Left lung (tissue), 4 donors: ENCODE measurements at regions not wholly inside any gene's neighbourhood (a gene's known extent, or its start where the extent isn't known, plus 50 kb on each side); places are given as distances from the start of the nearest gene placed in this dataset.

ENCODE experiments used
- ATAC-seq: fragments of 200-7000 bp; cut with Tn5 transposase; one replicate; pipeline ENCODE4 v1.9.1; 2020; ENCODE audit warnings: moderate library complexity
- DNase-seq, 4 donors: peaks; one replicate each; pipeline ENCODE4 v3.0.0-alpha.2; 2013 to 2020
- H3K27ac ChIP-seq, 2 donors: fragments of 200-600 bp; sonication (generic) in 1 of 2; one replicate each; pipeline versions ENCODE4 v1.5.0 to v1.8.0; 2020 to 2021
- H3K27me3 ChIP-seq, 2 donors: fragments of 200-600 bp; sonication (generic) in 1 of 2; one replicate each; pipeline versions ENCODE4 v1.5.0 to v1.8.0; 2020 to 2021
- H3K36me3 ChIP-seq, 2 donors: fragments of 200-600 bp; sonication (generic) in 1 of 2; one replicate each; pipeline versions ENCODE4 v1.5.0 to v1.8.0; 2020 to 2021
- H3K4me1 ChIP-seq, 2 donors: fragments of 200-600 bp; one replicate each; pipeline ENCODE4 v1.8.0; 2021
- H3K4me3 ChIP-seq, 2 donors: fragments of 200-600 bp; sonication (generic) in 1 of 2; one replicate each; pipeline versions ENCODE4 v1.5.0 to v1.8.0; 2020 to 2021; ENCODE audit warnings: mild to moderate bottlenecking in 1 of 2
- H3K9me3 ChIP-seq, 2 donors: fragments of 200-600 bp; sonication (generic) in 1 of 2; one replicate each; pipeline versions ENCODE4 v1.5.0 to v1.8.0; 2020 to 2021
- CTCF ChIP-seq, 2 donors: fragments of 200-600 bp; sonication (generic) in 1 of 2; IDR thresholded peaks; one replicate each; pipeline versions ENCODE4 v1.5.0 to v1.8.0; 2021; ENCODE audit warnings: antibody characterized with exemption in 2 of 2
- intact Hi-C, 2 donors: fragments of 100-400 bp; cut with DNase I; formaldehyde crosslinking; loops; one replicate each; pipeline versions ENCODE4 v1.11.2 to v1.14.2; 2022
- donor health status: DM: no; HTN: yes; CAD: no.
- donor health status: DM: no; HTN: no; CAD: no.

- Histone ChIP-seq H3K9me3 (no peaks in the 10 kb centered on the region), H3K36me3 (no peaks in the 10 kb centered on the region), H3K4me3 (no peak overlapping the region), H3K27ac (no peak overlapping the region), H3K4me1 (no peaks in the 10 kb centered on the region), H3K27me3 (no peaks in the 10 kb centered on the region)
- intact Hi-C loops = no loop called here
- DNase-seq (no peak), ATAC-seq (peak; percentile 69)
- TF ChIP-seq CTCF (IDR thresholded peaks at IDR 0.05) = no peak
Measured at GRCh38 chr2:47664817-47665216, 94.0 kb upstream of the KCNK12 start.

GRCh38 chr2:47662552-47662951, 91.8 kb upstream of the KCNK12 start:
- TF ChIP-seq CTCF (IDR thresholded peaks at IDR 0.05) = no peak
- Histone ChIP-seq H3K36me3 (no peaks in the 10 kb centered on the region), H3K4me3 (no peak overlapping the region), H3K9me3 (no peaks in the 10 kb centered on the region), H3K4me1 (no peaks in the 10 kb centered on the region), H3K27ac (no peak overlapping the region), H3K27me3 (no peaks in the 10 kb centered on the region)
- ATAC-seq (no peak), DNase-seq (no peak)
- intact Hi-C loops = no loop called here

GRCh38 chr2:47661310-47661709, 90.5 kb upstream of the KCNK12 start:
- TF ChIP-seq CTCF (IDR thresholded peaks at IDR 0.05) = no peak
- DNase-seq = no peak
- Histone ChIP-seq H3K4me3 (no peak overlapping the region), H3K4me1 (no peaks in the 10 kb centered on the region), H3K9me3 (no peaks in the 10 kb centered on the region), H3K36me3 (no peaks in the 10 kb centered on the region), H3K27ac (no peak overlapping the region), H3K27me3 (no peaks in the 10 kb centered on the region)
- intact Hi-C loops = no loop called here
- ATAC-seq = no peak

DNA sequence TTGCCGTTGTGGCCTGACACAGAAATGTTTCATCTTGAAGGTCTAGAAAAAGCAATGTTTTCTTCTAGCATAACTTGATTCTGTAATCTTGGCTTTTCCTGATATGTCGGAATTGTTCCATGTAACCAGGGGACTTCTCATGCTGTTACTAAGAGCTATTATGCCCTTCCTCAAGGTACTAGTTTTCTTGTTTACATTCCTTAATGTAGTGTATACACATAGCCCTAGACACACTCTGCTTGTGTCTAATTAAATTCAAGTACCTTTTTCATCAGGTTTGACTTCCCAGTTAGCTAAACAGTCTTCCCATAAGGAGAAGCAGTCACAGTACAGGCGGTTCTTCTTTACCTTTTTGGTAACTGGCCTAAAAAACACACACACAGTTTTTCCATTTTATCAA, 89.4 kb upstream of the KCNK12 start:
- H3K4me3 ChIP-seq = no peak overlapping the region
- intact Hi-C loops = no loop called here
- H3K27me3 ChIP-seq = no peaks in the 10 kb centered on the region
- no peak for DNase-seq
- H3K27ac ChIP-seq = no peak overlapping the region
- peak; percentile 83 for ATAC-seq
- H3K9me3 ChIP-seq = no peaks in the 10 kb centered on the region
- no peaks in the 10 kb centered on the region for H3K4me1 ChIP-seq
- no peak for TF ChIP-seq CTCF (IDR thresholded peaks at IDR 0.05)
- no peaks in the 10 kb centered on the region for H3K36me3 ChIP-seq

GRCh38 chr2:47658646-47659320, 88.0 kb upstream of the KCNK12 start:
- no peak for TF ChIP-seq CTCF (IDR thresholded peaks at IDR 0.05)
- Histone ChIP-seq H3K9me3 (no peaks in the 10 kb centered on the region), H3K27me3 (no peaks in the 10 kb centered on the region), H3K36me3 (no peaks in the 10 kb centered on the region), H3K27ac (no peak overlapping the region), H3K4me1 (peaks cover 0 to 3% of the 10 kb centered on the region in 2 donors), H3K4me3 (no peak overlapping the region)
- intact Hi-C loops = no loop called here
- ATAC-seq (no peak), DNase-seq (no peak)
